Kidney glomerular epithelial cell (primary cell): ENCODE measurements at regions not wholly inside any gene's neighbourhood (a gene's known extent, or its start where the extent isn't known, plus 50 kb on each side); places are given as distances from the start of the nearest gene placed in this dataset.

Experiments
- DNase-seq: peaks from one replicate; lab custom pipeline; 2025; lab: John Stamatoyannopoulos, UW

DNA sequence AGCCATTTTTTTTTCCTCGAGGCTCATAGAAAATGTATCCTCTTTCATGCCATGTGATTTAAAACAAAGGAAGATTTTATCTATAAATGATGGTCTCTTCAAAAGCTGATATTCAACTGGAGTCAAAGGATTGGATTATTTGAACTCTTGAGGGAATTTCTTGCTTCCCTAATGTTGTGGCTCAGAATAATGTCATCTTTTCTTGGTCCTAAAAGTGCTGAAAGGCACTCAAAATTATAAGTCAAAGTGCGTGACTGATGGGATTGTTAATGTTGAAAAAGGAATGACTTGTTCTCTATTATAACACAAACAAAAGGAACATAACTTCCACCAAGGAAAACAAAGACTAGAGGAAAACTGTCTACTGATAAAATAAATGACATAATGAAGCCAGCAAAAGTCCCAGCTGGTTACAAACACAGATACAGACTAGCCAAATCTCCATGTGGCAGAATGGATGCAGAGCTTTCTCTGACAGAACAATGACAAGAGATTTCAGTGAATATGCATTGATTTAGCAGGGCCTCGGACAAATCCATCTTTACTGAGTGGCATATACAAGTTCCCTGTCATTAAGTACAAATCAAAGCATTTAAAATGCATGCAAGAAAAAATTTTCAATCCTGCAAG is 552.6 kb downstream of the GBA3 start:
- DNase-seq: no peak

DNA sequence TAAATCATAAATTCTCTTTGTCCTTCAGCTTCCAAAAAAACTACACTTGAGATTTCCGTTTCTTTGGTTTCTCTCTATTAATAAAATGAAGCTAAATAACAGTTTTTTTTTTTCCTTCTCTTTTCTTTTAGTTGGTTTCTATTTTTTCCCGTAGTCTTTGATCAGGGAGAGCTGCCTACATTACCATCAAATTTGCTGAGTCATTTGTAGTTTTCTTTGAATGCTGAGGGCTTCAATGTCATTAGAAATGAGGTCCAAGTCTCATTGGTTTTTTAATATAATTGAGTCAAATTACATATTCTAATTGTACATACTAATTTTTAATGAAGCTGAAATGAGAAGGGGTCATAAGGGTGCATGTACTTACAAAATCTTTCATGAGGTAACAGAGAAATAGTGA is 550.2 kb downstream of the GBA3 start:
- DNase-seq: no peak

- DNase-seq: no peak
Observed at GRCh38 chr4:23241408-23241807, 548.7 kb downstream of the GBA3 start.

GRCh38 chr4:23238848-23239247 is 546.1 kb downstream of the GBA3 start:
- DNase-seq: no peak

- DNase-seq: no peak
Observed at GRCh38 chr4:23237771-23238170, 545.0 kb downstream of the GBA3 start.

GRCh38 chr4:23235628-23236390 is 543.1 kb downstream of the GBA3 start:
- DNase-seq: no peak

DNA sequence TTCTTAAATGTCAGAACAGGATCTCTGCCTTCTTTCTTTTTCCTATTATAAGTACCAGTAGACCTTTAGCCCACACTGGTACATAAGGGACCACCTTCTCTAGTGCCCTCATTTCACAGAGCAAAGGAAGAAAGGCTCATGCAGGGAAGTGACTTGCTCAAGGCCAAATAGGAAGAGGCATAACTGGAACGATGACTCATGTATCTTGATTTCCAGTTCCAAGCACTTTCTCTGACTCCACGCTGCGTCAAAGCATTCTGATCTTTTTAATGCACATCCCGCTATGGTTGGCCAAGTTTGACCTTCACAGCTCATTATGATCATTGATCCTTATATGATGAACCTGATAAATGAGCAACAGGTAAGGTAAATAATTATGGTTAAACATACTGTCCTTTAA is 542.0 kb downstream of the GBA3 start:
- DNase-seq: no peak

DNA sequence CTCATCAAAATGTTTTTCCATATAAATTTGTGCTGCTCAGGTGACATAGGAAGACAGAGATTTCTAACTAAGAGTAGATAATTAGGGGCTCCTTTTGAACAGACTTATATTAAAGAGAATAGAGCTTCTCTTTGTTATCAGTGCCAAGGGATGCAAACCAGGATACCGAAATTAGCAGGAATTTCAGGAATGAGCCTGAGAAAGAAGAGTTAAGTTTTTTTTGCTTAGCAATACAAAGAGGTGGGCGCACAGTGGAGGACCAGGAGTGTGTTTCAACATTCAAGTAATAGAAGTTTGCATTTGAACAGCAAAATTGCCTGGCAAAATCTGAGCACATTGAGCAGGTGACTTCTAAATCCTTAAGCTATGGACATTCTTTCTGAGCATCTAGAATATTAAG is 541.3 kb downstream of the GBA3 start:
- DNase-seq: no peak

- DNase-seq: no peak
Observed at GRCh38 chr4:23233596-23233995, 540.9 kb downstream of the GBA3 start.

DNA sequence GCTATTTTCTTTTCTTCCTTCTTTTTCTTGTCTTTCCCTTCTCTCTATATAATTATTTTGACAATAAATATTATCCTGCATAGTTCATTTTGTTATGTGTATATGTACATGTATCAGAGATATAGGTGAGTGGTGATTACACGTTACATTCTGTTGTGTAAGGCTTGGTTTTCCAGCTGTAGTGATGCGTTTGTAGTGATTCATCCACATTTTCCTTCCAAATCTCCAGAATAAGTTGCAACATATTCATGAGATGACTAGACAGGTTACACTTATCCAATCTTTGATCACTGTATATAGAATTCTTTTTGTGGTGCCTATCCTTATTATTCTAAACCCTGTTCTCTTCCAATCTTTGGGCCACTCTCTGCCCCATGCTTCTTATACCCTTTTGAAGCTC is 540.2 kb downstream of the GBA3 start:
- no peak for DNase-seq

GRCh38 chr4:23225564-23225963 is 532.8 kb downstream of the GBA3 start:
- DNase-seq: no peak

DNA sequence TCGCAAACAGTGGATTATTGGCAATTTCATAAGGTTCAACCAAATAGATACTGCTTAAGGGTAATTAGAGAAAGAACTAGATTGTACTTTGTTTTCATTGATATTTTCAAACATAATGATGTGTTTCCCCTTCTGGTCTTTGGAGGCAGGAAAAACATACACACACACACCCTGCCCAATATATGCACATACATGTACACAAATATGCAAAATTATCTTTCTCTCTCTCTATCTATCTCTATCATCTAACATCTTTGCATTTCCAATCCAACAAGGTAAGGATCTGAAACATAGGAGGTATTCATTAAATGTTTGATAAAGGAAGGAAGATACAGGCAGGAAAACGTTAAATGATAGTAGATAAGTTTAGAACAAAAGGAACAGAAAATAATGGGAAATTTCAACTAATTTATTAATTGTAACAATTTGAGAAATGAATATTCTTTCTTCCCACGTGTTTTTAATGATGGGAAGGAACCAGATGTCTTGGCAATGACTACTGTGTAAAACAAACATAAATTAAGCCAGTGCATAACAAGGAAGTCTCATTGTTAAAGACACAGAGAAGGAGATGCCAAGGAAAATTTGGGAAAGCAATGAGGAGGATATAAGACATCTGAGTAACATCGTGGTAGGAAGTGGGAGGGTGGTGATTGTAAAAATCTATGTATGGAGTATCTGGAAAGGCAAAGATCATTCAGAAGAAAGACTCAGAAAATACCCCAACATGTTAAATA is 532.1 kb downstream of the GBA3 start:
- DNase-seq: no peak

DNA sequence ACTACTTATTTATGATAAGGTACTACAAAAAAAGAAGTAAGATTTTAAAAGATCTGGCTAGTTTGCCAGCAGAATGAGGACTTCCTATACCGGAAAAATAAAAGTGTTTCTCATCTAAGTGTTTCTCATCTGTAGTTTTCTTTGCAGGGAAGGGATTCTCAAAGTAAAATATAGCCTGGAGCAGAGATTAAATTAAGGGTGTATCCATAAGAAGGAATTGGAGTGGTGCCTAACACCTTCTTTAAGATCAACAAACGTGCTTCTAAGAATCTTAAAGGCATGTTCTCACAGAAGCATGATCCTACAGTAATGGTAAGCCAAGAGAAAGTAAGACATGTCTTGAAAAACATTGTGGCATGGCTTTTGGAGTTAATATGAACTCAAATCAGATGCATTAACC is 528.2 kb downstream of the GBA3 start:
- DNase-seq: no peak

DNA sequence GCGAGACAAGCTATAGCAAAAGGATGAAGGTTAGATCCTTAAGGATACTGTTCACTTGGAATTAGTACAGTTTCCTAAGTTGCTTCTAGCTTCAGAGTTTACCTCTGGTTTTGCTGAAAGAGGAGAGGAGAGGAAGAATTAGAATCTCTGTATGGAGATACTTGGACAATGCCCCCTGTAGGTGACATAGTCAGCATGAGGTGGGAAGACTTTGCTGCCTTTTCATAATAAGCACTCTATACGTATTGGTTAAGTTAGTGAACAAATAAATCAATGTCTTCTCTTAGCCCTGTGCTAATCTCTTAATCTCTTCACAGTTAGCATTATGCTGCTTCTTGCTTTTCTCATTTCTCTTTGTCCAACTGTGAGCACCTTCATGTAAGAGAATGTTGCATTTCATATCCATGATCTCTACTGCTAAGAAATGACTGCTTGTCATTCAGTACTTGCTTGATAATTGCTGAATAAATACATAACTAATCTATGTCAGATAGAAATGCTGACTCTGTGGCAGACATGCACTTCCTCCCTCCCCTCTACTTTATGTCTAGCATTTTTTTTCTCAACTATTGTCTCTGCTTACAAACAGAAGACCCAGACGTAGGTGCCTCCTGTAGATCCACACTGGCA is 527.2 kb downstream of the GBA3 start:
- no peak for DNase-seq

DNA sequence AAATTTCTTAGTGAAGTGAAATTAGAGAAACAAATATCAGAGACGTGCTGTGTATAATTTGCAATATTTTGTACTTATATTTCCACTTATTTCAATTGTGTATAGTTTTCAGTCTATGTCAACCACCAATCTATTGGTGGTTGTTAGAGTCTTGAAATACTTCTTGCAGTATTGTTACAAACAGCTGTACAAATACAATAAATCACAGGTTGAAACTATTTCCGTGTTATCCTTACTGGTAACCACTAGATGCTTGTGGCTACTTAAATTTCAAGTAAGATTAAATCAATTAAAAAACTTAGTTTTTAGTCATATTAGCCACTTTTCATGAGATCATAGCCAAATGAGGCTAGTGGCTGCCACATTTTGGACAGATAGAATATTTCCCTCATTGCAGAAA is 520.5 kb downstream of the GBA3 start:
- DNase-seq: no peak

- no peak for DNase-seq
Observed at GRCh38 chr4:23212558-23212957, 519.8 kb downstream of the GBA3 start.

GRCh38 chr4:23207059-23207458 is 514.3 kb downstream of the GBA3 start:
- DNase-seq: no peak

GRCh38 chr4:23202712-23203247 is 510.0 kb downstream of the GBA3 start:
- DNase-seq: no peak

DNA sequence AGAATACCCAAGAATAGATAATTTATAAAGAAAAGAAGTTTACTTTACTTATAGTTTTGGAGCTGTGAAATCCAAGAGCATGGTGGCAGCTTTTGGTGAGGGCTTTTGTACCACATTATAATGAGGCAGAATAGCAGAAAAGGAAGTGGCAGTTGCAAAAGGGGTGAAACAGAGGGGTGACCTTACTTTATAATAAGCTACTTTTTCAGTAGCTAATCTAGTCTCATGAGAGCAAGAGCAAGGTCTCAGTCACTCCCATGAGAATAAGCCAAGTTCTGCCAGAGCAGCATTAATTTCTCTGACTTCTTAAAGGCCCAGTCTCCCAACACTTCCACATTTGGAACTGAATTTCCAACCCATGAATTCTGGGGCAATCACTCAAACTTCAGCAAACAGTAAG is 502.0 kb downstream of the GBA3 start:
- DNase-seq: no peak

- no peak for DNase-seq
Observed at GRCh38 chr4:23174179-23174578, 481.4 kb downstream of the GBA3 start.

GRCh38 chr4:23171976-23172375 is 479.2 kb downstream of the GBA3 start:
- DNase-seq: no peak

GRCh38 chr4:23169608-23170311 is 477.0 kb downstream of the GBA3 start:
- DNase-seq: no peak
